Psoas muscle (tissue), 7 donors: ENCODE measurements at regions not wholly inside any gene's neighbourhood (a gene's known extent, or its start where the extent isn't known, plus 50 kb on each side); places are given as distances from the start of the nearest gene placed in this dataset.

Experiments used
- ATAC-seq, 4 donors: fragments of 200-7000 bp; cut with Tn5 transposase; one replicate each; pipeline ENCODE4 v1.9.1; 2020; ENCODE audit warnings: moderate library complexity in 3 of 4, mild to moderate bottlenecking in 2 of 4
- DNase-seq, 2 donors: peaks; one replicate each; pipeline ENCODE4 v3.0.0-alpha.2; 2020
- H3K27ac ChIP-seq: fragments of 200-600 bp; one replicate; pipeline ENCODE4 v1.8.0; 2022
- H3K27me3 ChIP-seq, 3 donors: fragments of 200-600 bp in 1 of 3; one replicate each; pipeline versions ENCODE4 v1.6.1 to v1.8.0; 2013 to 2022; ENCODE audit warnings: low read length in 2 of 3, mild to moderate bottlenecking in 2 of 3, moderate library complexity in 1 of 3; ENCODE audit not compliant: insufficient read depth in 3 of 3
- H3K36me3 ChIP-seq, 2 donors: fragments of 200-600 bp in 1 of 2; one replicate each; pipeline versions ENCODE4 v1.6.1 to v1.8.0; 2013 to 2022; ENCODE audit warnings: low read depth in 1 of 2, mild to moderate bottlenecking in 1 of 2, moderate library complexity in 1 of 2; ENCODE audit not compliant: insufficient read depth in 1 of 2
- H3K4me1 ChIP-seq: fragments of 200-600 bp; one replicate; pipeline ENCODE4 v1.8.0; 2022
- H3K4me3 ChIP-seq: fragments of 200-600 bp; one replicate; pipeline ENCODE4 v1.8.0; 2022; ENCODE audit warnings: mild to moderate bottlenecking
- H3K9me3 ChIP-seq: fragments of 200-600 bp; one replicate; pipeline ENCODE4 v1.8.0; 2022
- CTCF ChIP-seq: fragments of 200-600 bp; IDR thresholded peaks from one replicate; pipeline ENCODE4 v1.8.0; 2022; ENCODE audit warnings: antibody characterized with exemption
- WGBS, 3 donors: extraction: QIAGEN DNeasy Blood & Tissue Kit; methylation state at CpG; one replicate each; pipeline versions ENCODE4 v1.1.6 to v1.1.7; 2013; 5-methylcytosine and 5-hydroxymethylcytosine counted together
- intact Hi-C, 2 donors: fragments of 100-400 bp; cut with DNase I; formaldehyde crosslinking; loops; one replicate each; pipeline versions ENCODE4 v1.11.0 to v1.14.2; 2022
- donor health status: healthy with polysubstance abuse.
- donor health status: DM: no; HTN: no; CAD: no; lungs with moderate emphysema.
- donor health status: Bipolar disorder and iron deficiency.
- donor health status: healthy.
- donor health status: DM: yes; HTN: yes; CAD: no.
- donor health status: DM: no; HTN: no; CAD: no.
- donor health status: DM: yes; HTN: yes; CAD: no.

- Histone ChIP-seq H3K4me3 (no peak overlapping the region), H3K9me3 (no peaks in the 10 kb centered on the region), H3K4me1 (no peaks in the 10 kb centered on the region), H3K27me3 (no peaks in the 10 kb centered on the region), H3K27ac (no peak overlapping the region), H3K36me3 (no peaks in the 10 kb centered on the region)
- TF ChIP-seq CTCF = no peak
- no peak for DNase-seq
- 75 to 87% (median 86%) methylated on average over 5 of the region's 5 CpGs for WGBS, 3 donors
- intact Hi-C loops = no loop called here
- no peak for ATAC-seq
These were observed 564.5 kb upstream of the CNTN5 start for GRCh38 chr11:98456308-98456680.

- intact Hi-C loops = no loop called here
- ATAC-seq (no peak), DNase-seq (no peak)
- Histone ChIP-seq H3K36me3 (no peaks in the 10 kb centered on the region), H3K4me1 (no peaks in the 10 kb centered on the region), H3K27me3 (no peaks in the 10 kb centered on the region), H3K4me3 (no peak overlapping the region), H3K27ac (no peak overlapping the region), H3K9me3 (no peaks in the 10 kb centered on the region)
- 82 to 88% (median 88%) methylated on average over 2 of the region's 2 CpGs for WGBS, 3 donors
- no peak for TF ChIP-seq CTCF
These were observed 525.7 kb upstream of the CNTN5 start for GRCh38 chr11:98495016-98495415.

- Histone ChIP-seq H3K36me3 (no peaks in the 10 kb centered on the region), H3K27ac (no peak overlapping the region), H3K9me3 (no peaks in the 10 kb centered on the region), H3K4me1 (no peaks in the 10 kb centered on the region), H3K4me3 (no peak overlapping the region), H3K27me3 (no peaks in the 10 kb centered on the region)
- intact Hi-C loops = no loop called here
- no peak for TF ChIP-seq CTCF
- no peak for ATAC-seq
- no peak for DNase-seq
- 51 to 60% (median 56%) methylated on average over 5 of the region's 5 CpGs for WGBS, 3 donors
These were observed 525.1 kb upstream of the CNTN5 start for GRCh38 chr11:98495601-98496000.

GRCh38 chr11:98507208-98507607 is 513.5 kb upstream of the CNTN5 start:
- H3K9me3 ChIP-seq = peaks cover 3% of the 10 kb centered on the region
- no peaks in the 10 kb centered on the region for H3K36me3 ChIP-seq
- no peaks in the 10 kb centered on the region for H3K27me3 ChIP-seq
- TF ChIP-seq CTCF = no peak
- no peak overlapping the region for H3K27ac ChIP-seq
- H3K4me3 ChIP-seq = no peak overlapping the region
- intact Hi-C loops = no loop called here
- H3K4me1 ChIP-seq = no peaks in the 10 kb centered on the region
- ATAC-seq (no peak), DNase-seq (no peak)

GRCh38 chr11:98512938-98513337 is 507.8 kb upstream of the CNTN5 start:
- no peak overlapping the region for H3K4me3 ChIP-seq
- no peaks in the 10 kb centered on the region for H3K27me3 ChIP-seq
- H3K9me3 ChIP-seq = no peaks in the 10 kb centered on the region
- H3K4me1 ChIP-seq = no peaks in the 10 kb centered on the region
- H3K36me3 ChIP-seq = no peaks in the 10 kb centered on the region
- intact Hi-C loops = no loop called here
- no peak overlapping the region for H3K27ac ChIP-seq
- ATAC-seq = no peak
- TF ChIP-seq CTCF = no peak
- DNase-seq = no peak
